ENCODE measurements at regions not wholly inside any gene's neighbourhood (a gene's known extent, or its start where the extent isn't known, plus 50 kb on each side); places are given as distances from the start of the nearest gene placed in this dataset.

DNA sequence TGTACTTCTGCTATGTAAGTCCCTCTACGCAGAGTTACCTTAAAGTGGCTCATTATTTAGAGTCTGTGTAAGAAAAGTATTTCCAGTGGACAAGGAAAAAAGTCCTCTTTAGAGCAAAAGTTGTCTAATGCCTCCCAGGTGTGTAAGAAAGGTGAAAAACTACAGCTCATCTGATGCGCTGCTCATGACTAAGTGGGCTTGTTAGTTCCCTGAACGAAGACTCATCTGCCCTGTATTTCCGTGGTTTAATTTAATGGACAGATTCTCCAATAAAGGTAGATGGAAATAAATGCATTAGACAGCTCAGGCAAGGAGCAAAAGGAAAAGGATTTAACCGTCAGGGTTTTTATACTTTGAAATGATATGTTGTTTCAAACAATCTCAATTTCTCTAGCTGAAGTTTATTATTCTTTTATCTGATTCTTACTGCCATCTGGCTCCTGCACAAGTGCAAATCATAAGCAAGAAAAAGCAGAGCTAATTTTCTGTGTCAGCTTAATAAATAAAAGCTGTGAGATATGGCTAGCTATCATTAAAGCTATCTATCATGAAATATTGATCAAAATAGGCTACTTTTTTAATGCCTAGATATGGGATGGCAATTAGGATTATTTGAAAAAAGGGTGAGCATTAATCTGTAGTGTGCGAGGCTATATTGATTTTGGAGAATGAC is 73.7 kb upstream of the PCDH9 start:
- no peak for DNase-seq
- in situ Hi-C loops (cut with MboI; ENCODE audit: low pct_unique_long_range_greater_than_20kb, low sequenced_read_pairs) = no loop called here

DNA sequence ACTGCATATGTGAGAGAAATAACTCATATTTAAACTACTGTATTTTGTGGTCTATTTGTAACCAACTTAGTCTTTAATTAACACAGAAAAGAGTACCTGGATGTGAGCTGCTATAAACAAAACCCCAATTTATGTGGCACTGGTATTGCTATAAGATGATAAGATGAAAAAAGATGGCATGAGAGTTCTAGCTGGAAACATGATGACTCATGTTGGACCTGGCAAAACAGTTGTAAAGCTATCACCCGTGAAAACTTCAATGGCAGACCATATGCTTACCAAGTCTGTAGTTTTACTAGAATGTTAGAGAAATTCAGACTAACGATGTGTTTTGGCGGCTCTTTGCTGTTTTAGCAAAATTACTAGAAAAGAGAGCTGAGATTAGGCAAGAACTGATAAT is 69.6 kb upstream of the PCDH9 start:
- no peak for DNase-seq
- in situ Hi-C loops (cut with MboI; ENCODE audit: low pct_unique_long_range_greater_than_20kb, low sequenced_read_pairs) = no loop called here

DNA sequence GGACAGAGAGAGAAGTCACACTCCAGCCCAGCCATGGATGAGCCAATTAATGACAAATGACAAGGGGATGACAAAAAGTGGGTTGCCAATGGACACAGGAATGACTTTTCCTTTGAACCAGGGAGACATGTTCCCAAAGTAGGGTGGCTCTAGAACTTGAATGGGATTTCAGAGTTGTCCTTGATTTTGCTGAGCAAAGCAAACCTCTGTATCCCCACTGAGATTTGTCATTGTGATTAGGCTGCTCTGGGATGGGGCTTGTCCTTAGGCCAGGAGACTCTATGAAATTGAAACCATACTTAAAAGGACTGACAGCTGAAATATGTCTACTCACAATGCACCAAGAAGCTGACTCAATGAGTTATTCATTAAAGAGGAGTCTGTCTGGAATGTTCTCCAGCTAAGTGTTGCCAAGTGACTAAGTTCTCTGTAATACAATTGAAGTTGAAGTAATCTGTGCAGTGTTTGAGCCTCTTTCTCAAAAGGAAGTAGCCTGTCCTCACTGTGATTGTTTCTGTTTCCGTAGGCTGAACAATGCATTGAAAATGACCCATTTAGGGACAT is 69.0 kb upstream of the PCDH9 start:
- in situ Hi-C loops (cut with MboI; ENCODE audit: low pct_unique_long_range_greater_than_20kb, low sequenced_read_pairs) = no loop called here
- no peak for DNase-seq

- no peak for DNase-seq
- in situ Hi-C loops (cut with MboI; ENCODE audit: low pct_unique_long_range_greater_than_20kb, low sequenced_read_pairs) = no loop called here
Observed at GRCh38 chr13:67298297-67298696, 68.2 kb upstream of the PCDH9 start.

DNA sequence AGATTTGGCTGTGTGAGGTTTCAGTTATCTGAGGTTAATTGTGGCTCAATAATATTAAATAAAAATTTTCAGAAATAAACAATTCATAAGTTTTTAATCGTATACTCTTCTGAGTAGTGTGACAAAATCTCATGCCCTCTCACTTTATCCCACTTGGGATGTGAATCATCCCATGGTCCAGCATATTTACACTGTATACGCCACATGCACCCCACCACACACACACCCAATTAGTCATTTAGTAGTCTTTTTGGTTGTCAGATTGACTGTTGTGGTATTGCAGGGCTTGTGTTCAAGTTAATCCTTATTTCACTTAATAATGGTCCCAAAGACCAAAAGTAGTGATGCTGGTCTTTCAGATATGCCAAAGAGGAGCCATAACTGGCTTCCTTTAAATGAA is 66.4 kb upstream of the PCDH9 start:
- in situ Hi-C loops (cut with MboI; ENCODE audit: low pct_unique_long_range_greater_than_20kb, low sequenced_read_pairs) = no loop called here
- no peak for DNase-seq

GRCh38 chr13:67292886-67293285 is 62.8 kb upstream of the PCDH9 start:
- no peak for DNase-seq
- in situ Hi-C loops (cut with MboI; ENCODE audit: low pct_unique_long_range_greater_than_20kb, low sequenced_read_pairs) = no loop called here

GRCh38 chr13:67285611-67286010 is 55.5 kb upstream of the PCDH9 start:
- no peak for DNase-seq
- in situ Hi-C loops (cut with MboI; ENCODE audit: low pct_unique_long_range_greater_than_20kb, low sequenced_read_pairs) = no loop called here

DNA sequence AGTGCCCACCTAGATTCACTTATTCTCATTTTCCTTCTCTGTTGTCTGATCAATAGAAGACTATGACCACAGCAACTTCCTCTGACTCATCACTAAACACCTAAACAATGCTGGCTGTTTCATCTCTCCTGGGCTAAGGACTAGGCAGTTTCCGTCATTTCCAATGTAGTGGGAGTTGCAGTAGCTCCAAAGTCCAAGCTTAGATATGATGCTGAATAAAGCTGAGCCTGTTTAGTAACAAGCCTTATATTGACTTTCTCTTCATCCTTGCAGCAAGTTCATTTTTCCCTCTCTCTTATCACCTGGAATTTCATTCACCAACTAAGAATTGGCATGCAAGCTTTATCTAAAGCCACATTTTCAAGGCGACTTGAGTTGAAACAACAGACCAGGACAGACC is 53.5 kb upstream of the PCDH9 start:
- no peak for DNase-seq
- in situ Hi-C loops (cut with MboI; ENCODE audit: low pct_unique_long_range_greater_than_20kb, low sequenced_read_pairs) = no loop called here

- no peak for DNase-seq
- in situ Hi-C loops (cut with MboI; ENCODE audit: low pct_unique_long_range_greater_than_20kb, low sequenced_read_pairs) = no loop called here
Observed at GRCh38 chr13:67281466-67281865, 51.3 kb upstream of the PCDH9 start.
